HG03520 (cell line): ENCODE measurements at regions not wholly inside any gene's neighbourhood (a gene's known extent, or its start where the extent isn't known, plus 50 kb on each side); places are given as distances from the start of the nearest gene placed in this dataset.
"Not testable (repeated sequence)": the region's sequence is repeated elsewhere in the genome, so short reads cannot be mapped to it uniquely, and the experiment has no call there.

ENCODE experiments used
- ATAC-seq: cut with Tn5 transposase; IDR thresholded peaks from one replicate; pipeline ENCODE4 v1.9.1; 2021; ENCODE audit warnings: mild to moderate bottlenecking, moderate library complexity; ENCODE audit not compliant: unreplicated experiment

GRCh38 chr6:80531681-80532619 lies 425.5 kb downstream of the BCKDHB start:
- no peak for ATAC-seq

GRCh38 chr6:80530103-80530502 lies 423.6 kb downstream of the BCKDHB start:
- ATAC-seq: no peak

GRCh38 chr6:80528115-80528514 lies 421.6 kb downstream of the BCKDHB start:
- no peak for ATAC-seq

- no peak for ATAC-seq
Measured at GRCh38 chr6:80527552-80528052, 421.1 kb downstream of the BCKDHB start.

- ATAC-seq: no peak
Measured at GRCh38 chr6:80523531-80523997, 417.1 kb downstream of the BCKDHB start.

GRCh38 chr6:80523010-80523409 lies 416.5 kb downstream of the BCKDHB start:
- no peak for ATAC-seq

GRCh38 chr6:80522576-80522975 lies 416.1 kb downstream of the BCKDHB start:
- ATAC-seq: no peak

- ATAC-seq: no peak
Measured at GRCh38 chr6:80519811-80520594, 413.5 kb downstream of the BCKDHB start.

GRCh38 chr6:80517525-80517924 lies 411.1 kb downstream of the BCKDHB start:
- ATAC-seq: no peak

GRCh38 chr6:80510521-80510920 lies 404.1 kb downstream of the BCKDHB start:
- not testable (repeated sequence) for ATAC-seq

GRCh38 chr6:80508885-80509630 lies 402.6 kb downstream of the BCKDHB start:
- no peak for ATAC-seq

GRCh38 chr6:80504882-80505281 lies 398.4 kb downstream of the BCKDHB start:
- ATAC-seq: no peak

GRCh38 chr6:80503660-80504059 lies 397.2 kb downstream of the BCKDHB start:
- no peak for ATAC-seq

- no peak for ATAC-seq
Measured at GRCh38 chr6:80502871-80503270, 396.4 kb downstream of the BCKDHB start.

- no peak for ATAC-seq
Measured at GRCh38 chr6:80501636-80502035, 395.2 kb downstream of the BCKDHB start.

GRCh38 chr6:80497696-80498486 lies 391.4 kb downstream of the BCKDHB start:
- ATAC-seq: not testable (repeated sequence)

GRCh38 chr6:80489911-80490635 lies 383.6 kb downstream of the BCKDHB start:
- ATAC-seq: no peak

GRCh38 chr6:80488190-80488589 lies 381.7 kb downstream of the BCKDHB start:
- ATAC-seq: no peak

GRCh38 chr6:80485494-80485893 lies 379.0 kb downstream of the BCKDHB start:
- ATAC-seq: not testable (repeated sequence)
